Testis (tissue), 2 donors: ENCODE measurements at regions not wholly inside any gene's neighbourhood (a gene's known extent, or its start where the extent isn't known, plus 50 kb on each side); places are given as distances from the start of the nearest gene placed in this dataset.
"Not testable (repeated sequence)": the region's sequence is repeated elsewhere in the genome, so short reads cannot be mapped to it uniquely, and the experiment has no call there.

Source experiments
- POLR2A ChIP-seq: fragments of 450-650 bp; IDR thresholded peaks from one replicate; pipeline ENCODE4 v1.6.1; 2017; ENCODE audit warnings: antibody characterized with exemption, mild to moderate bottlenecking, moderate library complexity
- TF ChIP-seq, protein P1 (sequence below), 3 experiments: fragments of 450-650 bp in 2 of 3; fragments of 200-600 bp in 1 of 3; sonication (generic) in 1 of 3; IDR thresholded peaks; one replicate each; pipeline ENCODE4 v1.5.1; 2016 to 2019; ENCODE audit warnings: antibody characterized with exemption in 3 of 3, mild to moderate bottlenecking in 2 of 3, moderate library complexity in 1 of 3

DNA sequence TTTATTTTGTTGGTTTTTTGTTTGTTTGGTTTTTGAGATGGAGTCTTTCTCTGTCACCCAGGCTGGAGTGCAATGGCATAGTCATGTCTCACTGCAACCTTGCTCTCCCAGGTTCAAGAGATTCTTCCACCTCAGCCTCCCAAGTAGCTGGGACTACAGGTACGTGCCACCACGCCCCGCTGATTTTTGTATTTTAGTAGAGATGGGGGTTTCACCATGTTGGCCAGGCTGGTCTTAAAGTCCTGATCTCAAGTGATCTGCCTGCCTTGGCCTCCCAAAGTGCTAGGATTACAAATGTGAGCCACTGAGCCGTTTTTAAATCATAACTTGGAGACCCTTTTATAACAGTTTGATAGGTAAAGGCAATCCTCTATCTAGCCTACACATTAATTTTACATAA is 95.9 kb upstream of the MIR17HG start:
- not testable (repeated sequence) for TF ChIP-seq POLR2A
- TF ChIP-seq, protein P1, sequence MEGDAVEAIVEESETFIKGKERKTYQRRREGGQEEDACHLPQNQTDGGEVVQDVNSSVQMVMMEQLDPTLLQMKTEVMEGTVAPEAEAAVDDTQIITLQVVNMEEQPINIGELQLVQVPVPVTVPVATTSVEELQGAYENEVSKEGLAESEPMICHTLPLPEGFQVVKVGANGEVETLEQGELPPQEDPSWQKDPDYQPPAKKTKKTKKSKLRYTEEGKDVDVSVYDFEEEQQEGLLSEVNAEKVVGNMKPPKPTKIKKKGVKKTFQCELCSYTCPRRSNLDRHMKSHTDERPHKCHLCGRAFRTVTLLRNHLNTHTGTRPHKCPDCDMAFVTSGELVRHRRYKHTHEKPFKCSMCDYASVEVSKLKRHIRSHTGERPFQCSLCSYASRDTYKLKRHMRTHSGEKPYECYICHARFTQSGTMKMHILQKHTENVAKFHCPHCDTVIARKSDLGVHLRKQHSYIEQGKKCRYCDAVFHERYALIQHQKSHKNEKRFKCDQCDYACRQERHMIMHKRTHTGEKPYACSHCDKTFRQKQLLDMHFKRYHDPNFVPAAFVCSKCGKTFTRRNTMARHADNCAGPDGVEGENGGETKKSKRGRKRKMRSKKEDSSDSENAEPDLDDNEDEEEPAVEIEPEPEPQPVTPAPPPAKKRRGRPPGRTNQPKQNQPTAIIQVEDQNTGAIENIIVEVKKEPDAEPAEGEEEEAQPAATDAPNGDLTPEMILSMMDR (IDR thresholded peaks at IDR 0.05) = not testable (repeated sequence)
